HepG2 (cell line): ENCODE measurements at regions not wholly inside any gene's neighbourhood (a gene's known extent, or its start where the extent isn't known, plus 50 kb on each side); places are given as distances from the start of the nearest gene placed in this dataset.
A peak's percentile ranks its signal among the peaks of the same experiment; 100 is the strongest.

Source experiments
- ATAC-seq: fragments of 200-7000 bp; cut with Tn5 transposase; 3 replicates; pipeline ENCODE4 v1.9.1; 2020; ENCODE audit warnings: mild to moderate bottlenecking, moderate library complexity
- BruUV-seq: library from RNA; stranded (reverse); fragments of 400-500 nt; replicated peaks from 2 replicates; lab custom pipeline; 2021; lab: Mats Ljungman, UMichigan
- CTCF ChIA-PET: fragments of 300-600 bp; formaldehyde crosslinking; extraction: SDS; loops from one replicate; lab custom pipeline; 2021; ENCODE audit warnings: low total read pairs, inconsistent platforms, low intra/inter-chr PET ratio; lab: Yijun Ruan, JAX
- POLR2A ChIA-PET: fragments of 350-600 bp; sonication (Branson Sonifier 250); formaldehyde crosslinking; loops from one replicate; lab custom pipeline; 2020; ENCODE audit warnings: antibody characterized with exemption, inconsistent platforms; lab: Yijun Ruan, JAX
- DNase-seq: peaks from one replicate; pipeline ENCODE4 v3.0.0-alpha.2; 2015; ENCODE audit warnings: low spot score
- FAIRE-seq: peaks from 3 replicates; lab custom pipeline; 2011; peaks lifted over from hg19 to GRCh38; lab: Jason Lieb, UNC
- H2AFZ ChIP-seq: one replicate; pipeline ENCODE4 v1.6.1; 2011; ENCODE audit warnings: low read length, inconsistent platforms
- H3K27ac ChIP-seq: fragments of 300-600 bp; 3 replicates; pipeline ENCODE4 v1.8.0; 2011; ENCODE audit warnings: mixed run types, mild to moderate bottlenecking, mixed read lengths, low read length, inconsistent platforms; ENCODE audit not compliant: insufficient read depth; ENCODE audit errors: extremely low read length
- H3K27me3 ChIP-seq, 2 experiments: fragments of 200-600 bp in 1 of 2; 2 replicates in 1 of 2; 3 replicates in 1 of 2; pipeline versions ENCODE4 v1.6.0 to v1.8.0; 2011; ENCODE audit warnings: low read length in 2 of 2, mild to moderate bottlenecking in 2 of 2, moderate library complexity in 2 of 2, inconsistent platforms in 1 of 2; ENCODE audit not compliant: insufficient read depth in 2 of 2, control insufficient read depth in 1 of 2
- H3K36me3 ChIP-seq, 2 experiments: fragments of 200-600 bp in 1 of 2; replicated peaks in 1 of 2; 2 replicates in 1 of 2; 3 replicates in 1 of 2; pipeline versions ENCODE4 v1.5.1 to v1.8.0; 2011; ENCODE audit warnings: low read length in 2 of 2, inconsistent platforms in 1 of 2; ENCODE audit not compliant: insufficient read depth in 2 of 2, control insufficient read depth in 1 of 2
- H3K4me1 ChIP-seq: 2 replicates; pipeline ENCODE4 v1.5.1; 2012; ENCODE audit warnings: low read length, inconsistent platforms; ENCODE audit not compliant: insufficient read depth
- H3K4me2 ChIP-seq: 2 replicates; pipeline ENCODE4 v1.6.0; 2011; ENCODE audit warnings: low read depth, low read length, inconsistent platforms
- H3K4me3 ChIP-seq, 3 experiments: fragments of 200-600 bp in 1 of 3; sonication (generic), shearing (Covaris generic) in 1 of 3; replicated peaks in 1 of 3; 2 replicates each; pipeline ENCODE4 v1.5.1; 2011 to 2016; ENCODE audit warnings: low read length in 3 of 3, inconsistent platforms in 2 of 3, low read depth in 2 of 3, mild to moderate bottlenecking in 2 of 3, control low read depth in 1 of 3, mixed read lengths in 1 of 3; ENCODE audit not compliant: insufficient read depth in 1 of 3
- H3K79me2 ChIP-seq: one replicate; pipeline ENCODE4 v1.6.1; 2011; ENCODE audit warnings: low read length, inconsistent platforms; ENCODE audit not compliant: insufficient read depth
- H3K9ac ChIP-seq: 2 replicates; pipeline ENCODE4 v1.6.0; 2011; ENCODE audit warnings: mild to moderate bottlenecking, low read depth, low read length, inconsistent platforms; ENCODE audit not compliant: insufficient read depth
- H3K9me3 ChIP-seq: 2 replicates; pipeline ENCODE4 v1.5.1; 2012; ENCODE audit warnings: mild to moderate bottlenecking, low read length
- H4K20me1 ChIP-seq: 2 replicates; pipeline ENCODE4 v1.6.0; 2011; ENCODE audit warnings: inconsistent platforms, mild to moderate bottlenecking, low read length, moderate library complexity; ENCODE audit not compliant: insufficient read depth
- GATA4 ChIP-seq: sonication (generic); IDR thresholded peaks from 2 replicates; pipeline ENCODE4 v1.6.1; 2016; ENCODE audit warnings: antibody characterized with exemption, low read depth, borderline replicate concordance
- IRF2 ChIP-seq: IDR thresholded peaks from 2 replicates; pipeline ENCODE4 v1.6.1; 2018; ENCODE audit warnings: missing genetic modification reagents, missing compliant biosample characterization
- MEIS2 ChIP-seq: sonication (generic); formaldehyde crosslinking; IDR thresholded peaks from 2 replicates; pipeline ENCODE4 v1.9.0; 2021; ENCODE audit warnings: mild to moderate bottlenecking, missing genetic modification reagents
- MTF2 ChIP-seq: sonication (generic); formaldehyde crosslinking; IDR thresholded peaks from 2 replicates; pipeline ENCODE4 v1.5.0; 2020; ENCODE audit warnings: missing genetic modification reagents, borderline replicate concordance
- RAD51 ChIP-seq: fragments of 450-650 bp; IDR thresholded peaks from 2 replicates; pipeline ENCODE4 v1.6.1; 2016; ENCODE audit warnings: borderline replicate concordance
- SMAD1 ChIP-seq: sonication (generic); formaldehyde crosslinking; IDR thresholded peaks from 2 replicates; pipeline ENCODE4 v1.4.0; 2020; ENCODE audit warnings: missing genetic modification reagents, low read depth, mild to moderate bottlenecking, borderline replicate concordance
- U2AF1 ChIP-seq: fragments of 200-400 bp; formaldehyde crosslinking; optimal IDR thresholded peaks from 2 replicates; pipeline ENCODE3; 2017; ENCODE audit warnings: mild to moderate bottlenecking, low read depth, low read length
- ZBTB37 ChIP-seq: sonication (generic); formaldehyde crosslinking; IDR thresholded peaks from 2 replicates; pipeline ENCODE4 v1.4.0; 2020; ENCODE audit warnings: mild to moderate bottlenecking, missing genetic modification reagents
- ZBTB39 ChIP-seq: sonication (generic); formaldehyde crosslinking; IDR thresholded peaks from 2 replicates; pipeline ENCODE4 v1.5.0; 2020; ENCODE audit warnings: missing genetic modification reagents
- ZFP62 ChIP-seq: sonication (generic); formaldehyde crosslinking; IDR thresholded peaks from 2 replicates; pipeline ENCODE4 v1.4.0; 2020; ENCODE audit warnings: missing genetic modification reagents
- WGBS: methylation state at CpG from one replicate; pipeline ENCODE4 v1.1.6; 2017; ENCODE audit warnings: low lambda C conversion rate; 5-methylcytosine and 5-hydroxymethylcytosine counted together
- in situ Hi-C: cut with HindIII; loops from 2 replicates; pipeline ENCODE4 v1.10.0; 2017; ENCODE audit warnings: low pct_unique_long_range_greater_than_20kb; ENCODE audit not compliant: extremely low pct_ligation_motif_present
- intact Hi-C: fragments of 100-400 bp; cut with micrococcal nuclease; formaldehyde crosslinking; loops from one replicate; pipeline ENCODE4 v1.10.0; 2022; ENCODE audit not compliant: unreplicated experiment
- TF ChIP-seq, protein P1 (sequence below): sonication (generic); formaldehyde crosslinking; IDR thresholded peaks from 2 replicates; pipeline ENCODE4 v1.4.0; 2020; ENCODE audit warnings: missing genetic modification reagents

GRCh38 chr3:83868909-83869567, 1089.8 kb upstream of the CADM2 start:
- no peaks in the 10 kb centered on the region for H3K4me1 ChIP-seq
- DNase-seq (no peak), ATAC-seq (no peak), FAIRE-seq (no peak)
- no peak overlapping the region for H3K4me2 ChIP-seq
- ChIA-PET CTCF (no interaction called here), POLR2A (no interaction called here)
- WGBS, result 2% methylated on average over 2 of the region's 2 CpGs
- no peak overlapping the region for H3K9ac ChIP-seq
- no peak overlapping the region for H2AFZ ChIP-seq
- H3K27ac ChIP-seq, result no peak overlapping the region
- no peaks in the 10 kb centered on the region; a peak in 1 of 5 replicates for H3K27me3 ChIP-seq
- no peaks in the 10 kb centered on the region for H3K36me3 ChIP-seq
- no peaks in the 10 kb centered on the region for H3K79me2 ChIP-seq
- intact Hi-C loops, result no loop called here
- TF ChIP-seq GATA4 (no peak), RAD51 (peak; percentile 66; the same call in 1 of the 2 replicates)
- in situ Hi-C loops, result no loop called here
- H3K9me3 ChIP-seq, result no peaks in the 10 kb centered on the region
- no peak overlapping the region for H3K4me3 ChIP-seq
- H4K20me1 ChIP-seq, result no peaks in the 10 kb centered on the region
- no TSS peak for BruUV-seq

- H3K4me3 ChIP-seq, result no peak overlapping the region
- TF ChIP-seq U2AF1 (no peak), ZBTB37 (no peak), MTF2 (no peak), MEIS2 (CRISPR knock-in tag) (no peak), ZBTB39 (CRISPR knock-in tag) (no peak), IRF2 (no peak), ZFP62 (no peak), SMAD1 (CRISPR knock-in tag) (no peak)
- TF ChIP-seq, protein P1, sequence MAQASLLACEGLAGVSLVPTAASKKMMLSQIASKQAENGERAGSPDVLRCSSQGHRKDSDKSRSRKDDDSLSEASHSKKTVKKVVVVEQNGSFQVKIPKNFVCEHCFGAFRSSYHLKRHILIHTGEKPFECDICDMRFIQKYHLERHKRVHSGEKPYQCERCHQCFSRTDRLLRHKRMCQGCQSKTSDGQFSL (CRISPR knock-in tag), result no peak
- H3K36me3 ChIP-seq, result no peaks in the 10 kb centered on the region
- H3K27ac ChIP-seq, result no peak overlapping the region
- H3K27me3 ChIP-seq, result no peaks in the 10 kb centered on the region; a peak in 1 of 5 replicates
- no peaks in the 10 kb centered on the region for H3K79me2 ChIP-seq
- BruUV-seq, result no TSS peak
- WGBS, result 1% methylated on average over 2 of the region's 2 CpGs
- ChIA-PET CTCF (no interaction called here), POLR2A (no interaction called here)
- in situ Hi-C loops, result no loop called here
- intact Hi-C loops, result no loop called here
- H3K4me2 ChIP-seq, result no peak overlapping the region
- no peaks in the 10 kb centered on the region for H3K4me1 ChIP-seq
- no peak for FAIRE-seq
- H2AFZ ChIP-seq, result no peak overlapping the region
- DNase-seq, result no peak
- H4K20me1 ChIP-seq, result no peaks in the 10 kb centered on the region
- no peak for ATAC-seq
- H3K9me3 ChIP-seq, result no peaks in the 10 kb centered on the region
- H3K9ac ChIP-seq, result no peak overlapping the region
Measured at GRCh38 chr3:83873550-83873949, 1085.2 kb upstream of the CADM2 start.
